ENCODE measurements at regions not wholly inside any gene's neighbourhood (a gene's known extent, or its start where the extent isn't known, plus 50 kb on each side); places are given as distances from the start of the nearest gene placed in this dataset.
"Not testable (repeated sequence)": the region's sequence is repeated elsewhere in the genome, so short reads cannot be mapped to it uniquely, and the experiment has no call there.

DNA sequence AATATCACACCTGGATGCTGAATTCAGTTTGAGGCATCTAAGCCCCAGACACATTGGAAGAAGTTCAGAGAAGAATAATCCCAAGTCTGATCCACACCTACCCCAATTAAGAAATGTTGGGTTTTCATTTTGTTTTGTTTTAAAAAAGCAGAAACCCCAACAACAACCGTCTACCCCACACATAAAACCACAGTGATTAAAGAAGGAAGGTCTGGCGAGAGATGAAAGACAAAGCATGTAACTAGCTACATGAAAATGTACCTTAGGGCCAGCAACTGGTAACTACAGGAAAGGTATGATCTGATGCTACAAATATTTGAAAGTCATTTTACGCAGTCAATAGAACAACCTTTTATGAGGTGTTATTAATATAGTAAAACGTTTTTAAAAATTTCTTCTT lies 1112.3 kb downstream of the GATA3 start:
- no peak for DNase-seq
- Histone ChIP-seq H3K4me1 (no peaks in the 10 kb centered on the region), H3K4me3 (no peak overlapping the region), H3K36me3 (no peaks in the 10 kb centered on the region), H3K9me3 (replicated peaks) (no peaks in the 10 kb centered on the region), H3K27ac (no peak overlapping the region), H3K27me3 (no peaks in the 10 kb centered on the region)

DNA sequence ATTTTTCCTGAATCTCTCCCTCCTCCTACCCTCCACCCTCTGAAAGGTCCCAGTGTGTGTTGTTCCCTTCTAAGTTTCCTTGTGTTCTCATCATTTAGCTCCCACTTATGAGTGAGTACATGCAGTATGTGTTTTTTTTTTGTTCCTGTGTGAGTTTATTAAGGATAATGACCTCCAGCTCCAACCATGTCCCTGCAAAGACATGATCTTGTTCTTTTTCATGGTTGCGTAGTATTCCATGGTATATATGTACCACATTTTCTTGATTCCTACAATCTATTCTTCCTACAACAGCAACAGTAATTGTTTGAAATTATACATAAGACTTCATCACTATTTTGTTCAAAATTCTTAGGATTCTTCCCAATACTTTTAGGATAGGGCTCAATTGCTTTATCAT lies 1117.8 kb downstream of the GATA3 start:
- DNase-seq = no peak
- H3K4me3 ChIP-seq = no peak overlapping the region
- H3K27ac ChIP-seq = no peak overlapping the region
- no peaks in the 10 kb centered on the region for H3K4me1 ChIP-seq
- no peaks in the 10 kb centered on the region for H3K36me3 ChIP-seq
- H3K27me3 ChIP-seq = no peaks in the 10 kb centered on the region
- no peaks in the 10 kb centered on the region for H3K9me3 ChIP-seq (replicated peaks)

DNA sequence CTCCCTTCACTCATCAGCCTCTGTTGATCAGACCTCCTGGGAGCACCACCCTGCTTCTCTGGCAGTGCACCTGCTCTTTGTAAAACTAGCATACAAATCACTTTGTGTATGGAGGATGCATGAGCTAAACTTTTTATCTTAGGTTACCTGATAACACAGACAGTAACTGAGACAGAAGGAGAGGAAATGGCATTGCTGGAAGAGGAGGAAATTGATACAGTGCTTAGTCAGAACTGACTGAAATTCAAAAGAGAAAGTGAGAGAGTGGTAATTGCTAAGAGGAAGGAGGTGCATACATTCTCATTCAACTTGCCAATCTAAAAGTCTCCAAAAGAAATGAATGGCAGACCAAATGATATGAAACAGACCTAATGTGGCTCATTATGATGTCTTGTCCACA lies 1120.7 kb downstream of the GATA3 start:
- no peak overlapping the region for H3K4me3 ChIP-seq
- H3K36me3 ChIP-seq = no peaks in the 10 kb centered on the region
- no peak for DNase-seq
- H3K27ac ChIP-seq = no peak overlapping the region
- no peaks in the 10 kb centered on the region for H3K27me3 ChIP-seq
- no peaks in the 10 kb centered on the region for H3K9me3 ChIP-seq (replicated peaks)
- no peaks in the 10 kb centered on the region for H3K4me1 ChIP-seq

DNA sequence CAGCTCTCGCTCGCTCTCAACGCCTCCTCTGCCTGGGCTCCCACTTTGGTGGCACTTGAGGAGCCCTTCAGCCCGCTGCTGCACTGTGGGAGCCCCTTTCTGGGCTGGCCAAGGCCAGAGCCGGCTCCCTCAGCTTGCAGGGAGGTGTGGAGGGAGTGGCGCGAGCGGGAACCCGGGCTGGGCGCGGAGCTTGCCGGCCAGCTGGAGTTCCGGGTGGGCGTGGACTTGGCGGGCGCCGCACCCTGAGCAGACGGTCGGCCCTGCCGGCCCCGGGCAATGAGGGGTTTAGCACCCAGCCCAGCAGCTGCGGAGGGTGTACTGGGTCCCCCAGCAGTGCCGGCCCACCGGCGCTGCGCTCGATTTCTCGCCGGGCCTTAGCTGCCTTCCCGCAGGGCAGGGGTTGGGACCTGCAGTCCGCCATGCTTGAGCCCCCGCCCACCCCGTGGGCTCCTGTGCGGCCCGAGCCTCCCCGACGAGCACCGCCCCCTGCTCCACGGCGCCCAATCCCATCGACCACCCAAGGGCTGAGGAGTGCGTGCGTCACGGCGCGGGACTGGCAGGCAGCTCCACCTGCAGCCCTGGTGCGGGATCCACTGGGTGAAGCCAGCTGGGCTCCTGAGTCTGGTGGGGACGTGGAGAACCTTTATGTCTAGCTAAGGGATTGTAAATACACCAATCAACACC lies 1128.9 kb downstream of the GATA3 start:
- not testable (repeated sequence) for H3K9me3 ChIP-seq (replicated peaks); DNase-seq; H3K36me3 ChIP-seq; H3K4me1 ChIP-seq; H3K27me3 ChIP-seq; H3K4me3 ChIP-seq; H3K27ac ChIP-seq

DNA sequence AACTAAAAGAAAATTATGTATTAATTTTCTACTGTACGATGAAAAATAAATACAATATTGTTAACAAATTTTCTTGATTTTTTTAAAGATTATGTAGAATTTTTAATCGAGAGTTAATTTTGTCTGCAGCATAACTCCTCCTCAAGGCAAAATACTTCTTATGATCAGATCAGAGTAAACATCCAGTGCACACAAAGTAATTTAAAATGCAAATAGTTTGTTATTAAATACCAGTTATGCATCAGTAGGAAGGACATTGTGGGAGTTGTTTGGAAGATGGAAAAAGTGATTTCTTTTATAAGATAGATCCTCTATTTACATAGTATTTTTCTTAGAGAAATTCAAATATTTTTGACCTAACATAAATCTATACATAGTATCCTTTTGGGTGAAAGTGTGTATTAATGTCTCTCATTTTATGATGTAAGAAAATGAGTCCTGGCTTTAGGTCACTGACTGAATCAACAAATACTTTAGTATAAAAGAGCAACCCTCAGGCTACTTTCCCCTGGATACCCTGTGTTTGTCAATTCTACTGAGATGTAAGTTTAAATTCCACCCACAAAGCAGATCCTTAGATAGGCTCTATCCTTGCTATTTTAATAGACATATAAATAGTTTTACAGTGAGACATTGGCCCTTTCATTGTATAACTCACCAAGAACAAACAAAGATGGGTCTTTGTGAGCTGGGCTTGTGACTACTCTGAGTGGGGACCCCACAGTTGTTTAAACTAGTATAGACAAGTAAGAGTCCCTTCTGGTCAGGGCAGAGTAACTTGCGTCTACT lies 1133.7 kb downstream of the GATA3 start:
- Histone ChIP-seq H3K27ac (no peak overlapping the region), H3K36me3 (no peaks in the 10 kb centered on the region), H3K4me3 (no peak overlapping the region), H3K27me3 (no peaks in the 10 kb centered on the region), H3K4me1 (no peaks in the 10 kb centered on the region), H3K9me3 (replicated peaks) (no peaks in the 10 kb centered on the region)
- no peak for DNase-seq

DNA sequence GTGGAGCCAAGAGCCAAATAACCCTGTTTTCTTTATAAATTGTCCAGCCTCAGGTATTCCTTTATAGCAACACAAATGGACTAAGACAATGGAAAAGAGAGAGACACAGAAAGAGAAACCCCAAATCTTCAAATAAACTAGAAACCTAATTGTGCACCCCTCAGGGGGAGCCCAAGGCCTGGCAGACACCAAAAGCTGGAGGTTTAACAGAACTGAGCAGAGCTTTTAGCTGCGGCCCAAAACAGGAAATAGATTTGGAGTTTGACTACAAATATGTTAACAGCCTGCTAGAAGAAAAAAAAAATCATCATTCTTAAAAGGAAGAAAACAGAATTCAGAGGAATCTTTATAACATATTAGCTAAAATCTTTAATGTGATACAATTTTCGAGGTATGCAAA lies 1135.0 kb downstream of the GATA3 start:
- H3K36me3 ChIP-seq = no peaks in the 10 kb centered on the region
- no peaks in the 10 kb centered on the region for H3K4me1 ChIP-seq
- no peak overlapping the region for H3K4me3 ChIP-seq
- DNase-seq = no peak
- H3K27me3 ChIP-seq = no peaks in the 10 kb centered on the region
- H3K9me3 ChIP-seq (replicated peaks) = no peaks in the 10 kb centered on the region
- no peak overlapping the region for H3K27ac ChIP-seq

DNA sequence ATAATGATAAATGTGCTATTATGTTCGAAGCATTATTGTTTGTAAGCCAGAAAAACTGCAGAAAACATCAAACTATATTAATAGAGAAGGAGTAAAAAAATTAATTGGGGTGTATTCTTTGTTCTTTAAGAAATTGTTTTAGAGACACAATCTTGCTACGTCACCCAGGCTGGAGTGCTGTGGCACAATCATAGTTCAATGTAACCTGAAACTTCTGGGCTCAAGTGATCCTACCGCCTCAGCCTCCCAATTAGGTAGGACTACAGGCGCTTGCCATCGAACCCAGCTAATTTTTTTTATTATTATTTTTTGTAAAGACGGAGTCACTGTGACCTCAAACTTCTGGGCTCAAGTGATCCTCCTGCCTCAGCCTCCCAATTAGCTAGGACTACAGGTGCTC lies 1138.6 kb downstream of the GATA3 start:
- Histone ChIP-seq H3K36me3 (no peaks in the 10 kb centered on the region), H3K4me3 (no peak overlapping the region), H3K4me1 (no peaks in the 10 kb centered on the region), H3K27me3 (no peaks in the 10 kb centered on the region), H3K27ac (no peak overlapping the region), H3K9me3 (replicated peaks) (no peaks in the 10 kb centered on the region)
- no peak for DNase-seq

DNA sequence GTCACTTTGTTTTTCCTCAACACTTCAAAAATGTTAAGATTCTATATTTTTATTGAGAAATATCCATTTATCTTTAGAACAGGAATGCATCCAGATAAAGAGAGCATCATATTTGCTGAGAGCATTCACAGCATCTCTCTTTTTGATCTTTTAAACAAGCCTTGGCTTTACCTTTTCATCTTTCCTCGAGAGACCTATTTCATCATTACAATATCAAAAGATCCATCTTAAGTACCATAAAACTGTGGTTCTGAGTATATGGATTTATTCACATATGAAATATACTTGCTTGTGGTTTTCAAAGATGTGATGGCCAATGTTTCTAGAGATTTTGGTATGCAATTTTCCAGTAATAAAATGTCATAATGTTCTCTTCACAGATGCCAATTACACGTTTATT lies 1140.9 kb downstream of the GATA3 start:
- Histone ChIP-seq H3K27ac (no peak overlapping the region), H3K4me3 (no peak overlapping the region), H3K9me3 (replicated peaks) (no peaks in the 10 kb centered on the region), H3K27me3 (no peaks in the 10 kb centered on the region), H3K36me3 (no peaks in the 10 kb centered on the region), H3K4me1 (no peaks in the 10 kb centered on the region)
- no peak for DNase-seq

DNA sequence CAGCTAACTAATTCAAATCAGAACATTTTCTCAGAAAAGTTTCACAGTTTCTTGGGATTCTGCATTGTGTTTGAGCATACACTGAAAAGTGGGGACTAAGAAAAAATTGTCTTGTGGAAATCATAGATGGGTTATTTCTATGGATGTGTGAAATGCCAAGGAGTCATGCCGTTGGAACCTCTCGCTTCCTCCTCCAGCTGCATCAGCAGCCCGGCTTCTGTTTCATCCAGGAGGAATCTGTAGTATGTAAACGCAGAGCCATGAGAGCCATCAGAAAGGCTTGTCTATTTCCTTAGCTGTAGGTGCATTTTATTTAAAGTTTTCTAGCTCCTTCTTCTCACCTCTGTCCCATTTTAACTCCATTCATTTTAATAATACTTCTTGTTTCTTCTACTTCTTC lies 1144.1 kb downstream of the GATA3 start:
- no peak overlapping the region for H3K4me3 ChIP-seq
- no peaks in the 10 kb centered on the region for H3K36me3 ChIP-seq
- H3K27me3 ChIP-seq = no peaks in the 10 kb centered on the region
- no peaks in the 10 kb centered on the region for H3K4me1 ChIP-seq
- H3K9me3 ChIP-seq (replicated peaks) = no peaks in the 10 kb centered on the region
- DNase-seq = no peak
- no peak overlapping the region for H3K27ac ChIP-seq

DNA sequence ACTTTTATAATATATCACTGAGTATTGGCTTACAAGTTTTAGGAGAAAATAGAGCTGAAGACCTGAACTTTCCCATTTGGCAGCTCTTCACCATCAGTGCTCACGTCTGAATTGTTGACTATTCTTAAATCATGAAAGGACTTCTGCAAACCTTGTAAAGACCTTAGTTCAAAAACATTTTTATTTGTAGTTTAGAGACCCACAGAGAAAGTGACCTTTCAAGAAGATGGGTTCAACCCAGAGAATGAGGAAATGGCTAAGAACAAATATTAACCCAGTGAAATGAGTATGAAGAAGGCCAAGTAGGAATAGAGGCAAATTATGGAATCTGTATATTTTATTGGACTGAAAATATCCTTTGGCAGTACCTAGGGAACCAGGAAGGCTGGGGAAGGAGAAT lies 1151.1 kb downstream of the GATA3 start:
- DNase-seq = no peak
- H3K36me3 ChIP-seq = no peaks in the 10 kb centered on the region
- no peak overlapping the region for H3K4me3 ChIP-seq
- no peak overlapping the region for H3K27ac ChIP-seq
- no peaks in the 10 kb centered on the region for H3K4me1 ChIP-seq
- no peaks in the 10 kb centered on the region for H3K27me3 ChIP-seq
- no peaks in the 10 kb centered on the region for H3K9me3 ChIP-seq (replicated peaks)

DNA sequence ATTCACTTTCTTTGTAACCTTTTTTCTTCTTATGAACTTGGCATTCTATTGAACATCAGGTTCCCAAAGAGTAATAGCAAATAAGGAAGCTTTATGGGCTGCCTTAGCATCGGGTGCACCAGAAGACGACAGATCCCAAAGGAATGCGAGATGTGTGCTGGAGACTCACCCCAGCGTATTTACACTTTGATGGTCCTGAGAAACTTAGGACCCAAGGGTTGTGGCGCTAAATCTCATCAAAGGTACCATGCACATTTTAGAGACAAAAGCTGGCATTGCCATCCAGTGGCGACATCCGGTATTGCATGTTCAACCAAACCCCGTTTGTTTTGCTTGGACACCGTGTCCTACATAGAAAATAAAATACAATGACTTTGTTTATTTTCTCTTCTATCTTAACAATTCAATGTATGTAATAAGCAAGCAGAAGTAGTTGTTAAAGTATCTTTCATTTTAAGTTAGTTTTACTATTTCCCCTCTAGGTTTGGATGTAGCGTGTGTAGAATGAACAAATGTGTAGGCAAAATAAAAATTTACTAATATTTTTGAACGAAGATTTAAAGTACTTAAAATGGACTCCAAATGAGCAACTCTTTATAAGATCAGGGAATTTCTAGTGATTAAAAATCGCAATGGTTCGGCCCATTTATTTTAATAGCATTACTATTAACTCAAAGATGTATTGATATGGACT lies 1154.8 kb downstream of the GATA3 start:
- peak; percentile 29 to 72 for DNase-seq
- H3K4me1 ChIP-seq = no peaks in the 10 kb centered on the region
- H3K9me3 ChIP-seq (replicated peaks) = no peaks in the 10 kb centered on the region
- no peaks in the 10 kb centered on the region for H3K36me3 ChIP-seq
- no peak overlapping the region for H3K27ac ChIP-seq
- H3K4me3 ChIP-seq = no peak overlapping the region
- H3K27me3 ChIP-seq = no peaks in the 10 kb centered on the region

DNA sequence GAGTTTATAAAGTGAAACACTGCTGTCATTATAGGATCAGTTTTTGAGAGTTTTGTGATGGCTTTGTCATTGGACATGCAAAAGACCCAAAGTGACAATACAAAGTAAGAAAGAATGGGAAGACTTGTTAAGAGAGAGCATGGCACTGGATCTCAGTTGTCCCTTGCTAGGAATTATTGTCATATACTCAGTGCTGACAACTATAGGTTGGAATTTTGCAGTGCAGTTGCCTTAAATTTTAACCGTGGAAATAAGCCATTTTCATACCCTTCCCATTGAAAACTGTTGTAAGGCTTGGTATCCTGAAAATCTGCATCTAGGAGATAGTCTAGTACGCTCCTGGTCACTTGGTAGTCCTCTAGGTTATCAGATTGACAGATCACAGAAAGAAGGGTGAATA lies 1156.7 kb downstream of the GATA3 start:
- Histone ChIP-seq H3K4me3 (no peak overlapping the region), H3K27ac (no peak overlapping the region), H3K4me1 (no peaks in the 10 kb centered on the region), H3K9me3 (replicated peaks) (no peaks in the 10 kb centered on the region), H3K36me3 (no peaks in the 10 kb centered on the region), H3K27me3 (no peaks in the 10 kb centered on the region)
- peak in 1 of 2 experiments; percentile 6 for DNase-seq

DNA sequence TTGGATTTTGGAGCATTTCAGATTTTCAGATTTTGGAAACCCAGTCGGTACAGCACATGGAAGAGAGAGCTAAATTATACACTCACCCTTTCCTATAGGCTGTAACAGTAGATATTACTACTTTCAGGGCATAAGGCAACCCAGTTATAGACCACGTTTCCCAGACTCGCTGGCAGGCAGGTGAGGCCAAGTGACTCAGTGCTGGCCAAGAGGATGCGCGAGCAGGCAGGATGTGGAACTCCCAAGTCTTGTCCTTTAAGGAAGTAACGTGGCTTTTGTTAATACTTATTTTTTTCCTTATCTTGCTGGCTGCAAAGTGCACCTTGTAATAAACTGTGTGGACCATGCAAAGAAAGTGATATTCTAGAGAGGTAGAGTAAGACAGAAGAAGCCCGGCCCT lies 1160.1 kb downstream of the GATA3 start:
- no peak for DNase-seq
- Histone ChIP-seq H3K27me3 (no peaks in the 10 kb centered on the region), H3K27ac (no peak overlapping the region), H3K4me1 (no peaks in the 10 kb centered on the region), H3K9me3 (replicated peaks) (no peaks in the 10 kb centered on the region), H3K4me3 (no peak overlapping the region), H3K36me3 (no peaks in the 10 kb centered on the region)

DNA sequence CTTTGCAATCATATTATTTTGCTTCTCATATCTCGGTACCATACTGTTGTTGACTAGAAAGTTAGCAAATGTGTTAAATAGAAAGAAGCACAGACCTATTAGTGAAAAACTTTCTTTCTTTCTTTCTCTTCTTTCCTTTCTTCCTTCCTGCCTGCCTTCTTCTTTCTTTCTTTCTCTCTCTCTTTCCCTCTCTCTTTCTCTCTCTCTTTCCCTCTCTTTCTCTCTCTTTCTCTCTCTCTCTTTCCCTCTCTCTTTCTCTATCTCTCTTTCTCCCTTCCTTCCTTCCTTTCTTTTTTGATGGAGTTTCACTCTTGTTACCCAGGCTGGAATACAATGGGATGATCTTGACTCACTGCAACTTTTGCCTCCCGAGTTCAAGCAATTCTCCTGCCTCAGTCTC lies 1160.6 kb downstream of the GATA3 start:
- DNase-seq = no peak
- no peaks in the 10 kb centered on the region for H3K4me1 ChIP-seq
- no peaks in the 10 kb centered on the region for H3K9me3 ChIP-seq (replicated peaks)
- no peaks in the 10 kb centered on the region for H3K27me3 ChIP-seq
- no peaks in the 10 kb centered on the region for H3K36me3 ChIP-seq
- no peak overlapping the region for H3K27ac ChIP-seq
- H3K4me3 ChIP-seq = no peak overlapping the region

DNA sequence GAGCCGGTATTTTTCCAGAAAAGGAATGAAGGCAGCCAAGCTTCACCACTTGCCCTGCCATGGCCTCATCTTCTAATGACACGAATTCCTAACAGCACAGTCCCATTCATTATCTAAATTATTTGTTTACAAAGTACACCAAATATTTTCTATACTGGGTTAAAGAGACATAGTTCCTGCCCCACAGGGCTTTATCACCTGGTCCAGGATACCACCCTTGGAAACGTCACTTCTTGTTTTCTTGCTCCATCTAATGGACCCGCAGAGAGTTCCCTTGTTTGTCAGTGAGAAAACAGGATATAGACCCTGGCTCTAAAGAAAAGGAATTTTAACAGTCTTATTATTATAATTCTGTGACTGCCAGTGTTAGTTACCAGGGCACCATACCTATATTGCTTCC lies 1165.4 kb downstream of the GATA3 start:
- Histone ChIP-seq H3K9me3 (replicated peaks) (no peaks in the 10 kb centered on the region), H3K27me3 (no peaks in the 10 kb centered on the region), H3K27ac (no peak overlapping the region), H3K4me1 (no peaks in the 10 kb centered on the region), H3K36me3 (no peaks in the 10 kb centered on the region), H3K4me3 (no peak overlapping the region)
- DNase-seq = no peak

Data from SJCRH30 (cell line).